Muscle of back (tissue), 3 donors: ENCODE measurements at regions not wholly inside any gene's neighbourhood (a gene's known extent, or its start where the extent isn't known, plus 50 kb on each side); places are given as distances from the start of the nearest gene placed in this dataset.

ENCODE experiments used
- DNase-seq, 3 donors: peaks; one replicate each; pipeline versions ENCODE4 v3.0.0 to v3.0.0-alpha.2; 2013

DNA sequence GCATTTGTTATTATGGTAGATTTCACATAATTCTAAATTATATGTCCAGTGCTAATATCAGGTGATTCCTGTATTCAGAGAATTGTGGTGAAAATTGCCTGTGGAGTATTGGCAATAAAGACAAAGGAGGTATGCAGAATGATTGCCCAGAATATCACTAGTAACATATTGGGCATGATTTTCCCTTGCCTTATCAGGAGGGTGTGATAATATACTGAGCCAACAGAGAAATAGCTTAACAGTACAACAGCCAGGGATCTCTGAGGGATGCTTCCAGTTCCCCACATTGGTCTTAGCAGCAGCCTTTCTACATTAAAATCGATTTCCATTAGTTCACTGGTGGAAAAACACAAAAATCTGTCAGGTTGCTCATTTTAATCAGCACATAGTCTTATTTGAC lies 122.9 kb upstream of the COL3A1 start:
- peak in 1 of 3 donors; percentile 47 for DNase-seq

DNA sequence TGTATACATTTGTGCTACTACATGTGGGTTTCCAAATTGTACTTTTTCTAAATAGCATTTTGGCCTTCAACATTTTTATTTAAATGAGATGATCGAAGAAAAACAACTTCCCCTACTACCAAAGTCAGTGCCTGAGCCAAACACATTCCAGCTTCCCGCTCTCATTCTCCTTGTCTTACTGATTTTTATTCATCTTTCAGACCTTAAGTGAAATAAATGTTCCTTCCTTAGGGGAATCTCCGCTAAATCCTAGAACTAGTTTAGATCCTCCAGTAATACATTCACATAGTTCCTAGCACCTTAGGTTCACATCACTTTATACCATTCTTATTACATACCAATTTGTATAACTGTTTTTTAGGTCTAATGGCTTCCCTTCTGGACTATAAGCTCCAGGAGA lies 122.3 kb upstream of the COL3A1 start:
- peak in 1 of 3 donors; percentile 63 for DNase-seq

DNA sequence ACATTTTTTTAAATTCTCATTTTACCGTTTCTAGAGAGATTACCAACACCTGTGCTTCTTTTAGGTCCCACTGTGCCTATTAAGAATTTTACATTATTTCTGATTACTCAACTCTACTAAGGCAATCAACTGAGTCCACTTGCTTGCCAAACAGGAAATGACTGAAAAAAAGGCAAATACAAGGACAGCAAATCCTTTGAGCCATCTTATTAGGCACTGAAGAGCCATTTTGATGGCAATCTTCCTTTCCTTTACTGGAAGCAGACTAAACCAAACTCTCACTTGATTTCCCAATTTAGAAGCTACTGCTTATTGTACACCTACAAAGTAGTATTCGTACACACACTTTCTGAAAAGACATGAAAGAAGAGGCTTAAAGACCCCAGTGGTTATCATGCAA lies 121.4 kb upstream of the COL3A1 start:
- peak in 2 of 3 donors; percentile 41 to 73 for DNase-seq

DNA sequence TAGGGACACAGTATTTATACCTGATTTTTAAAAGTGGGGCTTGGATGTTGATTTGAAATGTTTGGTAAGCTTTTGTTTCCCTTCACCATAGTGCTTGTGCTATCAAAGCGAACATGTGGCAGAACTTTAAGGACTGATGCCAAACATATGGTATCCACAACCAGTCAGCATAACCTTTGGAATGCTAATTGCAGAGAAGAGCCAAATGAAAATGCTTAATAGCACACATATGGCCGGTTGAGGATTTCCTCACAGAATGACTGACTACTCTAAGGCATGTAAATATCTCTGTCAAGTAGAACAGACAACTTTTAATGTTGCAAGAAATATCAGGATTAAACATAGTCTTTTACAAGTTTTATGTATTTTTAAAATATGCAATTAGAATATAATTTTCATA lies 120.9 kb upstream of the COL3A1 start:
- DNase-seq: peak; percentile 77 to 90 (median 90)

DNA sequence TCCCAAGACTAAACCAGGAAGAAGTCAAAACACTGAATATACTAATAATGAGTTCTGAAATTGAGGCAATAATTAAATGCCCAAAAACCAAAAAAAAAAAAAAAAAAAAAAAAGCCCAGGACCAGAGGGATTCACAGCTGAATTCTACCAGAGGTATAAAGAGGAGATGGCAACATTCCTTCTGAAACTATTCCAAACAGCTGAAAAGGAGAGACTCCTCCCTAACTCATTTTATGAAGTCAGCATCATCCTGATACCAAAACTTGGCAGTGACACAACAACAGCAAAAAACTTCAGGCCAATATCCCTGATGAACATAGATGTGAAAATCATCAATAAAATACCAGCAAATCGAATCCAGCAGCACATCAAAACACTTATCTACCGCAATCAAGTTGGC lies 108.5 kb upstream of the COL3A1 start:
- DNase-seq: peak in 1 of 3 donors; percentile 44

DNA sequence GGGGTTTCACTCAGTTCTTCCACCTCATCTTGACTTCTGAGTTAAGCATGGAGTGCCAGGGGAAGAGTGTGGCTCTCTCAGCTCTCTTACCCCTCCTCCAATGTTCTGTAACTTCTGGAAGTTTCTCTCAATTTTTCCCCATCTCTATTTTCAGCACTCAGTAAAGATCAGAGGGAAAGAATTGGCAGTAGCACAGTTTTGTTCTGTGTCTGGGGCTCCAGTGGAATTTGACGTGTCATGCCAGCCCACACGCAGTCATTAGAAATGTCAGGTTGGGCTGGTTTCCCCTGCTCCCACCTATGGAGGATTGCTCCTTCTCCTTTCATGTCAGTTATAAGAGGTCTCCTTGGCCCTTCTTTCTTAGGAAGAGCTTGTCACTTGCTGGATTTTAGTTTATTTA lies 104.6 kb upstream of the COL3A1 start:
- DNase-seq: peak in 2 of 3 donors; percentile 59 to 69

DNA sequence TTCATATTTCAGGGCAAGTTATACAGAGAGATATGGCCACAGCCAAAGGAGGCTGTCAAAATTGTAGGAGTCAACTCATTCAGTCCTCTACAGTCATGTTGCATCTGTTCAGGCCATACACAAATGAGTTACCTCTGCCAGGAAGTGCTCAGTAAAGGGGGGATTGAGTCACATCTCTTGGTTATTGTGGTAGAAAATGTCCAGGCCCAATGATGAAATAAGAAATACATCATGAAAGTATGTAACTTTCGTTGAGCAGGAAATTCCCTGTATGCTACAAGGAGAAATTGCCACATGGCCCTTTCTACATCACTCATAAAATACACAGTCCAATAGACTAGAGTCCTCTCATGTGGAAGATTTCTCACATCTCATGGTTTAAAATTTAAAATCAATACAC lies 103.9 kb upstream of the COL3A1 start:
- DNase-seq: peak in 1 of 3 donors; percentile 81

DNA sequence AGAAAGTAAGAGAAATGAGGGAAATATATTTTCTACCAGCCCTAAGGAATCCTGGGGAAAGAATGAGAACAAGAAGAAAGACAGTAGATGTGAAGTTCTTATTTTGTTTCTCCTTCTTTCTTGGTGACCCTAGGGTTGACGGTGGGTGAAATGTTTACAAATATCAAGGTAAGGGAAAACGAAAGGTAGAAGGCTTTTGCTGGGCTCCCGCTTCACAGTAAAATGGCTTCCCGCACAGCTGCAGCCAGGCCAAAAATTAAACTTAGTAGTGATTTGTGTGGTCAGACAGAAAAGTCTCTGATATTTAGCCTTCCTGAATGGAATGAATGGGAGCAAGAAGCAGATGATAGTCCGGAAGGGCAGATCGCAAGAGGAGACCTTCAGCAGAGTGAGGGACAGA lies 99.1 kb upstream of the COL3A1 start:
- no peak for DNase-seq

DNA sequence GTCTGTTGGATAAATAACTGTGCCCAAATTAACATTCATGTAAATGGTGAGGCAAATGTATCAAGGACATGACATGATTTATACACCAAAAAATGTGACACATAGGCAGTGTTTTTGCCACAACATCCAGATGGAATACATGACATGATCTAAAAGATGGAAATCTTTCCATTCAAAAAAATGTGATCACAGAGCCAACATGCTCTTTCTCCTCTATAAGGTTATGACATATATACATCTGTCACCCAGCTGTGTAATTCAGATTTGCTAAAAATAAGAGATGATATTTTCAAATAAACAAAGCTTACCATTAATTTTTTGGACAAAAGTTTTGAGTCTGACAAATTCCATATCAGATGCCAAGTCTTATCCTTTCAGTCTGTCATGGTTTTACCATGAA lies 95.5 kb upstream of the COL3A1 start:
- DNase-seq: peak; percentile 35 to 77 (median 46)

DNA sequence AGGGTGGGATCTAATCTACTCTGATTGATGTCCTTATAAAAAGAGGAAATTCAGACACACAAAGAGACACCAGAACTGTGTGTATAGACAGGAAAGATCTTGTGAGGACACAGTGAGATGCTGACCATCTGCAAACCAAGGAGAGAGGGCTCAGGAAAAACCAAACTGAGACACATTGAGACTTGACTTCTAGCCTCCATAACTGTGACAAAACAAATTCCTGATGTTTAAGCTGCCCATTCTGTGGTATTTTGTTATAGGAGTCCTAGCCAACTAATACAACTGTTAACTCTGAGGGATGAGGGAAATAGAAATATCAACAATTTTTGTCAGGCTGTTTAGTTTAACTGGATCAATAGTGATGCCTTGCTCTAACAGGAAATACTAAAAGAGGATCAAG lies 93.4 kb upstream of the COL3A1 start:
- DNase-seq: no peak

DNA sequence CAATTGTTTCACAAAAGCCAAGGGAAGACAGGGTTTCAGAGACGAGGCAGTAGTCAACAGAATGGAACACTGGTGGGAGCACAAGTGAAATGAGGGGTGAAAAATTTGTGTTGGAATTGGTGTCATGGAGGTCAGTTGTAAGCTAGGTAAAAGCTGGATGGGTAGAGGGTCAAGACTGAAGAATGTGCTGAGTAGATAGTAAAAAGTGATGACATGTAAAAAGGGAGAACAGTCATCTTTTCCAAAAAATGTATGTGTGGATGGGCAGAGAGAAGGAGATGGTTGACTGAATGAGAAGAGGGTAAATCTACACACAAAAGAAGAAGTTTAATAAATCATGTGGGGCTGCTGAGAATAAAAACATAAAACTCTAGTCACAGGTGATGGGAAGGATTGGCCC lies 92.7 kb upstream of the COL3A1 start:
- DNase-seq: no peak

DNA sequence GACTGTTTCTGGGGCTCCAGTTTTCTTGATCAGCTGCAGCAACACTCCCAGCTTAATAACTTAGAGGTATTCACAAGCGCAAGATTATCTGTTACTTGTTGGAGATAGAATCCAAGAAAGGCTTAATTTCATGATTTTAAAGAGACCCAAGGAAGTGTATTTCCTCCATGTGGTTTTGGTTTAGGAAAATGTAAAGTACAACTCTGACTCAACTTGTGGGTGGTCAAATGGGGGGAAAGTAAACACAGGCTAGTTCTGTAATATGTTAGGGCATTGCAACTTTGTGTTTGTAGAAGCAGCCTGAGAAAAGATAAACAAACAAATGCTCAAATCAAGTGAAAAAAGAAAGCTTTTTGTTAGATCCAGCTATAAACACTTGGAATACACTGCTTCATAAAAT lies 90.1 kb upstream of the COL3A1 start:
- peak in 1 of 3 donors; percentile 45 for DNase-seq

DNA sequence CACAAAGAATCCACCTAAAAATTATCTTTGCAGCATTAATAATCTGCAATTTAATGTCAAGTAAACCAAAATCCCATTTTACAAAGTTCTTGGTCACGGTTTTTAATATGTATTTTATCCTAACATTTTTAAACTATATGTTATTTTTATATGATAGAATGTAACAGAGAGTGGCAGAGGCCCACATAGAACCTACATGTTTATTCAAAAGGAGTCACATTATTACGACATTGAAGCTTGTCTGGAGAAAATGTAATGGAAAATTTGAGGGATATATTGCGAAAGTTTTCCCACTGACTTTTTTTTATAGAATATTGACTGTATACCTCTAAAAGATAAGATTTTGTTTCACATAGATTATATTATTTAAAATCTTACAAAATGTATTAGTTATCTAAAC lies 89.7 kb upstream of the COL3A1 start:
- DNase-seq: no peak

DNA sequence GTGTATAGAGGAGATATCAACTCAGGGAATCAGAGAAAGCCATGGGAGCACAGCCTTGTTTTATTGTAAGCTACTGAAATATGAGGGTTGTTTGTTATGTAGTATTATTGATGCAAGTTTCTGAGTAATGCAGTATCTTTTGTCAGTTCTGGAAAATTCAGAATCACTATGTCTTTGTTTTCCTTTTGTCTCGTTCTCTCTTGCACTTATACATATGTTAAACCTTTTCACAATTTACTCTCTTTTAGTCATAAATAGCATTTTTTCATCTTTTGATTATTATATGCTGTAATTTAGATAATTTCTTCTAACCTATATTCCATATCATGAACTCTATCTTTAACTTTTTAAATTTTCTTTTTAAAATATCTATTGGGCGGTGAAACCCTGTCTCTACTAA lies 85.0 kb upstream of the COL3A1 start:
- DNase-seq: no peak

DNA sequence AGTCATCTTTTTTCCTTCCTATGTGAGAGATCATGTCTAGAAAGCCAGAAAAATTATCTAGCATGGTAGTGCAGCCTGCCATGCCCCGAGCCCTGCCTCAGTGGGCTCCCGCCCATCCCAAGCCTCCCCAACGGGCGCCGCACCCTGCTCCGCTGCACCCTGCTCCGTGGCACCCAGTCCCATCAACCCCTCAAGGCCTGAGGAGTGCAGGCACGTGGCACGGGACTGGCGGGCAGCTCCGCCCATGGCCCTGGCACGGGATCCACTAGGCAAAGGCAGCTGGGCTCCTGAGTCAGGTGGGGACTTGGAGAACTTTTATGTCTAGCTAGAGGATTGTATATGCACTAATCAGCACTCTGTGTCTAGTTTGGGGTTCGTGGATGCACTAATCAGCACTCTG lies 83.4 kb upstream of the COL3A1 start:
- no peak for DNase-seq

DNA sequence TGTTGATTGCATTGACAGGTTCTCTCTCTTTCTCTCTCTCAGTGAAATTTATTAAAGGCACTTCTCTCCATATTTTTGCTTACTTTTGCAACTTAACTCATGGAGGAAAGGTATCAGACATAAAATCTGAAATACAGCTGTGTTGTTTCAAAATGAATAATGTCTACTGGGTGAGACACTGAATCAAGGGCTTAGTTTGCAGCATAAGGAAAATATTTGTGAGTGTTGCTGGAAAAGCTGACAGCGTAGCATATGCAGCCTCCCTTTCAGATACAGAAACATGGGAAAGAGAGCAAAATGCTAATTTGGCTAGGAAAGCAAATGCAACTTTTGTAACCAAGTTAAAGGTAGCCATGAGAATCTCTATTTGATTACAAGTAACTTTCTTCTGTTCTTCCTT lies 81.5 kb upstream of the COL3A1 start:
- peak; percentile 63 to 89 (median 72) for DNase-seq

DNA sequence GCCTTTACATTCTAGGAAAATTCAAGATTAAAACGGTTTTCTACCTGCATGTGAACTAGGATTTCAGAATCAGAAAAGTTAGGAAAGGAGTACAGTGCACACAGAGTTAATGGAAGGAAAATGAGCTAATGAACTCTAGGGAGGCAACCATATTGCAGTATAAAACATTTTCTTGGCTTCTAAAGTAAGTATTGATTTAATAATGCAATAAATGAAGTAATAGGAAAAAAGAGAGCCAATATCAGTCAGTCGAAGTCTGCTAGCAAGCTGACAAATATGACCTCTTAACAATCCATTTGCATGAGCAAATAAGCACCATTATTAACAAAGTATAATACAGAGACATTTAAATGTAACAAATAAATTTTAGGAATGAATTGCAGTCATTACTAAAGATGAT lies 80.2 kb upstream of the COL3A1 start:
- DNase-seq: peak; percentile 58 to 90 (median 72)

DNA sequence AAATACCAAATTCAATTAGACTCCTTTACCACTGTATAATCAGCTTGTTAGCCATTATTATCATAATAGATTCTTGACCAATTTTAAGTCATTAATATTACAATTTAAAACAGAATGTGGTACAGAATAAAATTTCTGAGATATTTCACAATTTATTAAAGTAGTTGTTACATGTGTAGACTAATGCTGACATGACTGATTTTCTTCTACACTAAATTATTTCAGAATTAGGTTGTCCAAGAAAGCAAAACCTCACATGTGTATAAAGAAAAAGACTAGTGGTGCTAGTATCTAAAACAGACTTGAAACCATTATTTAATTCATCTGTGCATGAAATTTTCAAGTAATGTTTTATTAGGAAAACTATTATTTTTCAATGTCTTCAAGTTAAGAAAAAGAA lies 79.2 kb upstream of the COL3A1 start:
- no peak for DNase-seq

DNA sequence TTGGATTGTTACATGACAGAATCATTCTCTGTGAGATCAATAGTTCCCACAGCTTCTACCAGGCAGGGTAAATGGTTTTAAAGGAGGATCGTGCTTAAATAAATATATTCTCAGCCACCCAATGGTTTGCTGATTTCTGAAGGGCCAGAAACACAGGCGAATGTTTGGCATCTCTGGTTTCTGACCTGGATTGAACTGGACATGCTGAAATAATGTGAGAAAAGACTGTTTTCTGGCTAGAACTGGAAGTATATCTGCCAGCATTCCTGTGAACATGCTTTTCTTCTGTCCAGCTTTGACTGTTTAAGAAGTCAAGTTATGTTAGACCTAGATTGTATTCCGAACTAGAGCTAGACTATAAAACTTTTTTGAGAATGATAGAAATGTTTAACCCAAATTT lies 77.1 kb upstream of the COL3A1 start:
- peak; percentile 73 to 90 (median 80) for DNase-seq

DNA sequence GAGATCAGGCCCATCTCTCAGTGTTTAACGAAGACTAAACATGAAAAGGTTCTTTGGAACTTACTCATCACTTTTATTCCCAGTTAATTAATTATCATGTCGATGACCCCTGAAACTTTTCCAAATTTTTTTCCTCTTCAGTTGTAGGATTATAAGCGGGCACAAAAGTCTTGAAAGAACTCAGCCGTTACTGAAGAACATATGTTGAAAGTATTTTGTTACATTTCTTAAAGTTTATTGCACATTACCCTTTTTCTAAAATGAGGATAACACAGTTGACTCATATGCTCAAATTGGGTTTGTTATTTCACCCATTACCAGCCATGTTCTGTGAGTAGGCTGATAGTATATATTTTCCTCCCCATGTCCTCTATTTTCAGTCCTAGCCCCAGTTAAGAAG lies 75.9 kb upstream of the COL3A1 start:
- no peak for DNase-seq

DNA sequence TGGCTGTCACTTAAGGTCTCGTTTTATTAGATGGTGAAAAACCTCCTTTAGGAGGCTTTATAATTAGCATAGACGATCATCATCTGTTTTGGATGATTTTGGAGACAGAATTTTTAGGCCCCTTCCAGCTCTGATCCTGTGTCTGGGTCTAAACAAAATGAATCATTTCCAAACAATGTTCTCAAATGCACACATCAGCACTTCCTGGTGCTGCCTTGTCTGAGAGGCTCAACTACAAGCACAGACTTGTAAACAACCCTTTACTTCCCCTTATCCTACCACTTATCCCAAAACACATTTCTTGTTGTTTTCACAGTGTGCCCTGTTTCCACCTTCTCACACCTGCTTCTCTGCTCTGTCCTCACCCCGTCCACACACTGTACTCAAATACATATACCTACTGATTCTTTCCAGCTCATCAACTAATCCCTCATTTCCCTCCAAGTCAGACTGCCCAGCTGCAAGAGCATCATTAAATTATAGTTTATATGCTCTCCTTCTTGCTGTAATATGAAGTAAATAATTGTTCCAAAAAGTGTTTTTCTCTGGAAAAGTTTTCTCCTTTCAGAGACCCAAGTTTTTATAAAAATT lies 71.2 kb upstream of the COL3A1 start:
- peak in 1 of 3 donors; percentile 74 for DNase-seq

DNA sequence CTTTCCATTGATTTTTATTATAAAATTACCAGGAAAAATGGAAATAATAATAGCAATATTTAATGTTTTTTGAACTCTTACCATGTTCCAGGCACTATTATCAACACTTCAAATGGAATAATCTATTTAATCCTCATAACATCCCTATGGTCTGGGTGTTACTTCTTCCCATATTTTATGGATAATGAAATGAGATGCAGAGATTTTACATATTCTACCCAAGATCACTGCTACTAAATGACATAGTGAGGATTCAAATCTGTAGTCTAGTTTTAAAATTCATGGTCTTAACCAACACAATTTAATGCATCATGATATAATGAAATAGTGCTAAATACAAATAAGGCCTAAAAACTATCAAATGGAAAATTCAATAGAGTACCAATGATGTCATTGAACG lies 70.4 kb upstream of the COL3A1 start:
- no peak for DNase-seq

DNA sequence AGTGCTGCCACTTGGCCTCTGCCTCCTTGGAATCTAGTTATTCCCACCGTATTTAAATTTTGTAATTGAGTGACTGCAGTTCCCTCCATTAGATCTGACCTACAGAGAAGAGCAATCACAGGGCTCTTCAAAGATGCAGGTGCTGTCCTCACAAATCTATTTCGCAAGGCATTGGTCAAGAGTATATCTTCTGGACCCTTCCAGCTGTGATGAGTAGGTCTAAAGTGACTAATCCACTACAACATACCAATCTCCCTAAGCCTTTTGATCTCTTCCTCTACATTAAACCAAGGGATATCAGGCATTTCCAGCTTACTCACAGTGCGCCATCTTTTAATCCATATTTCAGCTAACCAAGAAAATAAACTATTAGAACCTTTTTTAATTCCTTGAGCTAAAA lies 65.1 kb upstream of the COL3A1 start:
- no peak for DNase-seq

DNA sequence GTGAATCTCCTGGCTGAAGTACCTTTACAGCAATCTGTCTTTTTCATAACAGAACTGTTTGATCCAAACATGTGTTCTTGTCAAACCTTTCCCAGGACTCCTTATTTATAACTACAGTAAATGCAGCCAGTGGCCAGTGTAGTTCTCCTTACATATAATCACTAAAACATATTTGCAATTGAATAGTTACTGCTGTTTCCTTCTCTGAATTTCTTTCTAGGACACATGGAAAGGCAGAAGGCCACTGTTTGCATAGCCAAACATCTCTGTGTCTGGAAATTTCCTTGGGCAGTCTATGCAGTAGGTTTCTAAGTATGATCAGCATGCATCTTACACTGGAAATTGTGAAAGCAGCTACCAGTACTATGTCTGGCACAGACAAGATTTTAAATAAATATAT lies 57.4 kb upstream of the COL3A1 start:
- peak in 2 of 3 donors; percentile 51 to 71 for DNase-seq

DNA sequence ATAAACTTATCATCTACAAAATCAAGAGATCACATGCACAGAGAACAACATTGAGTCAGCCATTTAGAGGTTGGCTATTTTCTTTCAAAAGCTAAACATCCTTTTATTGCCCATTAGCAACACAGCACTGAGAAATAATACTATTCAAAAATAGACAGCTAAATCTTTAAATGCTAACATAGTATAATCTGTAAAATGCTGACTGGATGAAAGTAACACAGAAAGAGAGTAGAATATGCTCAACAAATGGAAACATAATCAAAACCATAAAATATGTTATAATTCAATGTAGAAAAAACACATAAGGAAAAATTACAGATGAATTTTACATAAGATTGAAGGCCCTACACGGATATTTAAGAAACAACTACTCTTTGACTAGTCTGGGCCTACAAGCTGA lies 56.5 kb upstream of the COL3A1 start:
- DNase-seq: no peak
